Stimulated activated CD8-positive, alpha-beta memory T cell treated with anti-CD3 and anti-CD28 coated beads, Interleukin-15, amount 100 ng/mL, for 48 hours (primary cell): ENCODE measurements at regions not wholly inside any gene's neighbourhood (a gene's known extent, or its start where the extent isn't known, plus 50 kb on each side); places are given as distances from the start of the nearest gene placed in this dataset.
A peak's percentile ranks its signal among the peaks of the same experiment; 100 is the strongest.
"Not testable (repeated sequence)": the region's sequence is repeated elsewhere in the genome, so short reads cannot be mapped to it uniquely, and the experiment has no call there.

Source experiments
- DNase-seq, 2 donors: peaks; one replicate each; pipeline ENCODE4 v3.0.0-alpha.2; 2020; ENCODE audit warnings: low read depth in 2 of 2

GRCh38 chr6:165010556-165011535 lies 298.6 kb downstream of the C6orf118 start:
- DNase-seq: no peak

GRCh38 chr6:165008971-165009370 lies 300.4 kb downstream of the C6orf118 start:
- DNase-seq: no peak

- no peak for DNase-seq
Observed at GRCh38 chr6:165002866-165003265, 306.5 kb downstream of the C6orf118 start.

GRCh38 chr6:165002358-165002757 lies 307.0 kb downstream of the C6orf118 start:
- no peak for DNase-seq

- DNase-seq: no peak
Observed at GRCh38 chr6:165001502-165002157, 307.8 kb downstream of the C6orf118 start.

GRCh38 chr6:164998297-164998696 lies 311.1 kb downstream of the C6orf118 start:
- DNase-seq: no peak

GRCh38 chr6:164996838-164997237 lies 312.6 kb downstream of the C6orf118 start:
- no peak for DNase-seq

- no peak for DNase-seq
Observed at GRCh38 chr6:164991573-164991972, 317.8 kb downstream of the C6orf118 start.

GRCh38 chr6:164990901-164991300 lies 318.5 kb downstream of the C6orf118 start:
- no peak for DNase-seq

- no peak for DNase-seq
Observed at GRCh38 chr6:164982389-164982788, 327.0 kb downstream of the C6orf118 start.

GRCh38 chr6:164967102-164967501 lies 342.3 kb downstream of the C6orf118 start:
- no peak for DNase-seq

- no peak for DNase-seq
Observed at GRCh38 chr6:164962805-164963204, 346.6 kb downstream of the C6orf118 start.

GRCh38 chr6:164947164-164947563 lies 362.2 kb downstream of the C6orf118 start:
- no peak for DNase-seq

GRCh38 chr6:164942271-164942670 lies 367.1 kb downstream of the C6orf118 start:
- DNase-seq: no peak

GRCh38 chr6:164933238-164933794 lies 376.1 kb downstream of the C6orf118 start:
- not testable (repeated sequence) for DNase-seq

GRCh38 chr6:164929408-164929977 lies 379.9 kb downstream of the C6orf118 start:
- DNase-seq: no peak

- DNase-seq: no peak
Observed at GRCh38 chr6:164928728-164929407, 380.5 kb downstream of the C6orf118 start.

- no peak for DNase-seq
Observed at GRCh38 chr6:164928057-164928727, 381.2 kb downstream of the C6orf118 start.

- DNase-seq: peak; percentile 11 to 18
Observed at GRCh38 chr6:164927288-164928056, 381.9 kb downstream of the C6orf118 start.

GRCh38 chr6:164926686-164927085 lies 382.7 kb downstream of the C6orf118 start:
- no peak for DNase-seq
